DOHH2 (cell line): ENCODE measurements at regions not wholly inside any gene's neighbourhood (a gene's known extent, or its start where the extent isn't known, plus 50 kb on each side); places are given as distances from the start of the nearest gene placed in this dataset.

ENCODE experiments used
- CTCF ChIP-seq: fragments of 200-600 bp; sonication (generic); IDR thresholded peaks from one replicate; pipeline ENCODE4 v1.5.1; 2014; ENCODE audit warnings: antibody characterized with exemption, mild to moderate bottlenecking, low read depth, low read length; ENCODE audit not compliant: poor library complexity, severe bottlenecking
- EZH2phosphoT487 ChIP-seq: fragments of 200-600 bp; sonication (generic); IDR thresholded peaks from 2 replicates; pipeline ENCODE4 v1.6.1; 2017; ENCODE audit warnings: borderline replicate concordance, mild to moderate bottlenecking, antibody characterized with exemption, low read length, moderate library complexity, mixed read lengths

DNA sequence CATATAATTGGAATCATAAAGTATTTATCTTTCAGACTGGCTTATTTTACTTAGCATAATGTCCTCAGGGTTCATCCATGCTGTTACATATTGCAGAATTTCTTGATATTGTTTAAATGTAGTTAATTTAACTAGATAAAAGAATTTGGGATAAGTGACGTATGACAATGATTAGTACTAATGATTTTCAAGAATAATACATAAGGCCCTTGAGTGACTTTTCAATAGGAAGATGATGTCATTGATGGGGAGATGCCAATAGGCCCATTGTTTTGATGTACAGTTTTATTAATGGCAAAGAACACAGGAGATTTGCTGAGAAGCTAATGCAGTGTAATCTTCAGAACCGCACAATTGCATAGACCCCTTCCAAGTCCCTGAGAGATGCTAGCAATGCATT is 537.4 kb upstream of the PHF14 start:
- TF ChIP-seq CTCF (no peak), EZH2phosphoT487 (no peak)
